ENCODE measurements at regions not wholly inside any gene's neighbourhood (a gene's known extent, or its start where the extent isn't known, plus 50 kb on each side); places are given as distances from the start of the nearest gene placed in this dataset.

- Histone ChIP-seq H3K9me1 (replicated peaks; ENCODE audit: control insufficient read depth, extremely low read depth, insufficient read depth, low read length) (no peaks in the 10 kb centered on the region), H2AFZ (ENCODE audit: low read depth, low read length) (no peak overlapping the region), H3K9me3 (replicated peaks; ENCODE audit: control insufficient read depth, insufficient read depth, low read length) (peaks cover 1% of the 10 kb centered on the region), H3K4me2 (ENCODE audit: insufficient read depth, low read length) (no peak overlapping the region), H3K36me3 (ENCODE audit: control insufficient read depth in 2 of 2, extremely low read depth in 1 of 2, insufficient read depth in 2 of 2, low read length in 2 of 2) (no peaks in the 10 kb centered on the region), H3K27ac (ENCODE audit: insufficient read depth, low read depth, low read length) (no peak overlapping the region), H4K20me1 (replicated peaks; ENCODE audit: control insufficient read depth, extremely low read depth, insufficient read depth, low read length) (no peaks in the 10 kb centered on the region), H3K79me2 (ENCODE audit: control insufficient read depth, insufficient read depth, low read length) (no peaks in the 10 kb centered on the region), H3K27me3 (ENCODE audit: control insufficient read depth in 2 of 2, insufficient read depth in 2 of 2, low read length in 2 of 2) (no peaks in the 10 kb centered on the region), H3K4me3 (replicated peaks in 1 of 3; ENCODE audit: insufficient read depth in 1 of 3, low read depth in 1 of 3, low read length in 3 of 3) (no peak overlapping the region), H3K9ac (replicated peaks; ENCODE audit: extremely low read depth, insufficient read depth, low read length) (no peak overlapping the region), H3K4me1 (ENCODE audit: control insufficient read depth, extremely low read depth, insufficient read depth, low read length) (no peaks in the 10 kb centered on the region)
- DNase-seq (ENCODE audit: low read depth, low spot score) (no peak), FAIRE-seq (no peak)
- ChIA-PET CTCF (no interaction called here), POLR2A (no interaction called here)
- TF ChIP-seq MAX (IDR thresholded peaks at IDR 0.05; ENCODE audit: insufficient read depth, insufficient read length) (no peak), MYC (IDR thresholded peaks at IDR 0.05; ENCODE audit: low read depth, low read length) (no peak), POLR2A (IDR thresholded peaks at IDR 0.05; ENCODE audit: low read depth, low read length) (no peak), EZH2 (IDR thresholded peaks at IDR 0.05; ENCODE audit: borderline replicate concordance, low read depth, low read length, severe bottlenecking) (no peak), FOS (IDR thresholded peaks at IDR 0.05; ENCODE audit: borderline replicate concordance, insufficient read depth, low read length) (no peak), CTCF (IDR thresholded peaks at IDR 0.05; ENCODE audit: extremely low read depth in 1 of 2, insufficient read depth in 1 of 2, low read depth in 1 of 2, low read length in 2 of 2) (no peak), JUN (IDR thresholded peaks at IDR 0.05; ENCODE audit: borderline replicate concordance, insufficient read depth, insufficient read length, low read depth) (no peak), GATA2 (IDR thresholded peaks at IDR 0.05; ENCODE audit: insufficient read depth, insufficient read length, low read depth, low read length) (no peak), POLR2AphosphoS5 (IDR thresholded peaks at IDR 0.05; ENCODE audit: insufficient read depth, low read depth, low read length) (no peak)
- dilution Hi-C loops (cut with MboI; ENCODE audit: extremely low pct_ligation_motif_present, low sequenced_read_pairs) (no loop called here), intact Hi-C loops (cut with micrococcal nuclease) (no loop called here)
- BruUV-seq (replicated peaks) = no TSS peak
These were observed 498.7 kb downstream of the TMEM121 start for GRCh38 chr14:106024983-106025604.

Measured in endothelial cell of umbilical vein (primary cell).